ENCODE measurements at regions not wholly inside any gene's neighbourhood (a gene's known extent, or its start where the extent isn't known, plus 50 kb on each side); places are given as distances from the start of the nearest gene placed in this dataset.
A peak's percentile ranks its signal among the peaks of the same experiment; 100 is the strongest.

GRCh38 chr21:28639737-28640136, 352.9 kb downstream of the LTN1 start:
- no peak for DNase-seq (ENCODE audit: low read depth, low spot score)
- ChIA-PET CTCF (no interaction called here), POLR2A (no interaction called here)
- no peak for TF ChIP-seq CTCF (IDR thresholded peaks at IDR 0.05; ENCODE audit: insufficient read depth, low read length, missing control alignments)
- no peak overlapping the region for H3K4me3 ChIP-seq (ENCODE audit: low read depth, low read length)

- POLR2A ChIA-PET, result interaction anchor here (1.1 kb wide), 1 partner anchor 96 kb away, joined by 3 read pairs; no protein-coding TSS in a partner anchor
- CTCF ChIA-PET, result interaction anchor here (1.2 to 1.5 kb wide), 2 partner anchors 207 to 1788 kb away, joined by 3 to 4 read pairs; no protein-coding TSS in a partner anchor
- H3K4me3 ChIP-seq (ENCODE audit: low read depth, low read length), result no peak overlapping the region
- TF ChIP-seq CTCF (IDR thresholded peaks at IDR 0.05; ENCODE audit: insufficient read depth, low read length, missing control alignments), result no peak
- DNase-seq (ENCODE audit: low read depth, low spot score), result peak; percentile 88
These were observed 355.7 kb downstream of the LTN1 start for GRCh38 chr21:28636752-28637691.

- ChIA-PET POLR2A (no interaction called here), CTCF (interaction anchor here (0.6 to 1.5 kb wide), 2 partner anchors 108 to 157 kb away, joined by 3 to 6 read pairs; no protein-coding TSS in a partner anchor)
- H3K4me3 ChIP-seq (ENCODE audit: low read depth, low read length), result no peak overlapping the region
- DNase-seq (ENCODE audit: low read depth, low spot score), result no peak
- no peak for TF ChIP-seq CTCF (IDR thresholded peaks at IDR 0.05; ENCODE audit: insufficient read depth, low read length, missing control alignments)
These were observed 357.1 kb downstream of the LTN1 start for GRCh38 chr21:28635541-28635940.

- CTCF ChIA-PET, result interaction anchor here (0.6 to 1.7 kb wide), 3 partner anchors 110 to 1078 kb away, joined by 3 to 8 read pairs (median 6); no protein-coding TSS in a partner anchor
- peak; percentile 62 for DNase-seq (ENCODE audit: low read depth, low spot score)
These were observed 358.7 kb downstream of the LTN1 start for GRCh38 chr21:28633839-28634555.

GRCh38 chr21:28632755-28633408, 359.8 kb downstream of the LTN1 start:
- CTCF ChIA-PET, result interaction anchor here (1.7 kb wide), 1 partner anchor 111 kb away, joined by 8 read pairs; no protein-coding TSS in a partner anchor
- TF ChIP-seq CTCF (IDR thresholded peaks at IDR 0.05; ENCODE audit: insufficient read depth, low read length, missing control alignments), result no peak
- no peak for DNase-seq (ENCODE audit: low read depth, low spot score)
- no peak overlapping the region for H3K4me3 ChIP-seq (ENCODE audit: low read depth, low read length)
- POLR2A ChIA-PET, result interaction anchor here (2.3 kb wide), 1 partner anchor 17 kb away, joined by 9 read pairs; no protein-coding TSS in a partner anchor

More at GRCh38 chr21:28633839-28634555, 358.7 kb downstream of the LTN1 start:
- TF ChIP-seq CTCF (IDR thresholded peaks at IDR 0.05; ENCODE audit: insufficient read depth, low read length, missing control alignments), result no peak
- POLR2A ChIA-PET, result interaction anchor here (0.6 to 2.3 kb wide), 3 partner anchors 14 to 369 kb away, joined by 3 to 9 read pairs (median 4); no protein-coding TSS in a partner anchor
- H3K4me3 ChIP-seq (ENCODE audit: low read depth, low read length), result no peak overlapping the region

All from AG04449 (cell line).